ENCODE measurements at regions not wholly inside any gene's neighbourhood (a gene's known extent, or its start where the extent isn't known, plus 50 kb on each side); places are given as distances from the start of the nearest gene placed in this dataset.

- TF ChIP-seq, protein P1, sequence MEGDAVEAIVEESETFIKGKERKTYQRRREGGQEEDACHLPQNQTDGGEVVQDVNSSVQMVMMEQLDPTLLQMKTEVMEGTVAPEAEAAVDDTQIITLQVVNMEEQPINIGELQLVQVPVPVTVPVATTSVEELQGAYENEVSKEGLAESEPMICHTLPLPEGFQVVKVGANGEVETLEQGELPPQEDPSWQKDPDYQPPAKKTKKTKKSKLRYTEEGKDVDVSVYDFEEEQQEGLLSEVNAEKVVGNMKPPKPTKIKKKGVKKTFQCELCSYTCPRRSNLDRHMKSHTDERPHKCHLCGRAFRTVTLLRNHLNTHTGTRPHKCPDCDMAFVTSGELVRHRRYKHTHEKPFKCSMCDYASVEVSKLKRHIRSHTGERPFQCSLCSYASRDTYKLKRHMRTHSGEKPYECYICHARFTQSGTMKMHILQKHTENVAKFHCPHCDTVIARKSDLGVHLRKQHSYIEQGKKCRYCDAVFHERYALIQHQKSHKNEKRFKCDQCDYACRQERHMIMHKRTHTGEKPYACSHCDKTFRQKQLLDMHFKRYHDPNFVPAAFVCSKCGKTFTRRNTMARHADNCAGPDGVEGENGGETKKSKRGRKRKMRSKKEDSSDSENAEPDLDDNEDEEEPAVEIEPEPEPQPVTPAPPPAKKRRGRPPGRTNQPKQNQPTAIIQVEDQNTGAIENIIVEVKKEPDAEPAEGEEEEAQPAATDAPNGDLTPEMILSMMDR (conservative IDR thresholded peaks at IDR 0.05; ENCODE audit: low read length) = no peak
- no peak for TF ChIP-seq EZH2phosphoT487 (IDR thresholded peaks at IDR 0.05; ENCODE audit: borderline replicate concordance)
These were observed 82.8 kb upstream of the RORB start for GRCh38 chr9:74414325-74414724.

Measured in Loucy (cell line).